ENCODE measurements at regions not wholly inside any gene's neighbourhood (a gene's known extent, or its start where the extent isn't known, plus 50 kb on each side); places are given as distances from the start of the nearest gene placed in this dataset.

- no peak for TF ChIP-seq SRF (IDR thresholded peaks at IDR 0.05; ENCODE audit: low read depth, low read length)
- no peak for TF ChIP-seq RAD21 (IDR thresholded peaks at IDR 0.05 in 1 of 2, conservative IDR thresholded peaks at IDR 0.05 in 1 of 2; ENCODE audit: low read depth in 2 of 2, low read length in 2 of 2)
- TF ChIP-seq EZH2 (IDR thresholded peaks at IDR 0.05; ENCODE audit: low read depth, low read length, severe bottlenecking), result no peak
- TF ChIP-seq TCF12 (IDR thresholded peaks at IDR 0.05; ENCODE audit: low read depth, low read length), result no peak
- TF ChIP-seq BACH1 (IDR thresholded peaks at IDR 0.05; ENCODE audit: low read length), result no peak
These were observed 1809.5 kb upstream of the CELF4 start (continued) for GRCh38 chr18:39375066-39375465.

Data from H1 (cell line).